BJ (cell line): ENCODE measurements at regions not wholly inside any gene's neighbourhood (a gene's known extent, or its start where the extent isn't known, plus 50 kb on each side); places are given as distances from the start of the nearest gene placed in this dataset.

Experiments
- CTCF ChIA-PET: fragments of 350-600 bp; formaldehyde crosslinking; extraction: SDS; loops from one replicate; lab custom pipeline; 2021; ENCODE audit warnings: antibody characterized with exemption, inconsistent platforms; lab: Yijun Ruan, JAX
- POLR2A ChIA-PET: fragments of 300-600 bp; sonication (Branson Sonifier 250); formaldehyde crosslinking; extraction: SDS; loops from one replicate; lab custom pipeline; 2021; ENCODE audit warnings: antibody characterized with exemption; lab: Charles Lee
- DNase-seq: peaks from one replicate; pipeline ENCODE4 v3.0.0-alpha.2; 2011; ENCODE audit warnings: low read depth
- H3K27me3 ChIP-seq: 2 replicates; pipeline ENCODE4 v1.6.0; 2011; ENCODE audit warnings: low read length; ENCODE audit not compliant: control insufficient read depth, insufficient read depth
- H3K36me3 ChIP-seq: 2 replicates; pipeline ENCODE4 v1.5.1; 2011; ENCODE audit warnings: low read length; ENCODE audit not compliant: control insufficient read depth, insufficient read depth
- H3K4me3 ChIP-seq: 2 replicates; pipeline ENCODE4 v1.5.1; 2011; ENCODE audit warnings: low read depth, mild to moderate bottlenecking, control low read depth, low read length
- TF ChIP-seq, protein P1 (sequence below): IDR thresholded peaks from 2 replicates; pipeline ENCODE4 v1.5.1; 2011; ENCODE audit warnings: low read depth, mild to moderate bottlenecking, control low read depth, inconsistent platforms, low read length, moderate library complexity; ENCODE audit not compliant: insufficient read depth

DNA sequence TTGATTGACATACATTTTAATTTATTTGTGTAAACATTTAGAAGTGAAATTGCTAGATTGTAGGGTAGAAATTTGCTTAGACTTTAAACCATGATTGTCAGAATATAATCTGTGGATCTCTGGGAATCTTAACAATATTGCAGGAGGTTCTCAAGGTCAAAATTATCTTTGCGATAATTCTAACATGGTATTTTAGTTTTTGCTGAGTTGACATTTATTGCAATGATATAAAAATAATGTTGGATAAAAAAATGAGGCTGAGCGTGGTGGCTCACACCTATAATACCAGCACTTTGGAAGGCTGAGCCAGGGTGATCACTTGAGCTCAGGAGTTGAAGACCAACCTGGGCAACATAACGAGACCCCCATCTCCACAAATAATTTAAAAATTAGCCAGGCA is 70.3 kb upstream of the SGCD start:
- CTCF ChIA-PET = interaction anchor here (0.6 kb wide), 1 partner anchor 78 kb away, joined by 6 read pairs; no protein-coding TSS in a partner anchor
- POLR2A ChIA-PET = no interaction called here
- H3K4me3 ChIP-seq = no peak overlapping the region
- DNase-seq = no peak
- H3K36me3 ChIP-seq = no peaks in the 10 kb centered on the region
- H3K27me3 ChIP-seq = no peaks in the 10 kb centered on the region
- TF ChIP-seq, protein P1, sequence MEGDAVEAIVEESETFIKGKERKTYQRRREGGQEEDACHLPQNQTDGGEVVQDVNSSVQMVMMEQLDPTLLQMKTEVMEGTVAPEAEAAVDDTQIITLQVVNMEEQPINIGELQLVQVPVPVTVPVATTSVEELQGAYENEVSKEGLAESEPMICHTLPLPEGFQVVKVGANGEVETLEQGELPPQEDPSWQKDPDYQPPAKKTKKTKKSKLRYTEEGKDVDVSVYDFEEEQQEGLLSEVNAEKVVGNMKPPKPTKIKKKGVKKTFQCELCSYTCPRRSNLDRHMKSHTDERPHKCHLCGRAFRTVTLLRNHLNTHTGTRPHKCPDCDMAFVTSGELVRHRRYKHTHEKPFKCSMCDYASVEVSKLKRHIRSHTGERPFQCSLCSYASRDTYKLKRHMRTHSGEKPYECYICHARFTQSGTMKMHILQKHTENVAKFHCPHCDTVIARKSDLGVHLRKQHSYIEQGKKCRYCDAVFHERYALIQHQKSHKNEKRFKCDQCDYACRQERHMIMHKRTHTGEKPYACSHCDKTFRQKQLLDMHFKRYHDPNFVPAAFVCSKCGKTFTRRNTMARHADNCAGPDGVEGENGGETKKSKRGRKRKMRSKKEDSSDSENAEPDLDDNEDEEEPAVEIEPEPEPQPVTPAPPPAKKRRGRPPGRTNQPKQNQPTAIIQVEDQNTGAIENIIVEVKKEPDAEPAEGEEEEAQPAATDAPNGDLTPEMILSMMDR = no peak

DNA sequence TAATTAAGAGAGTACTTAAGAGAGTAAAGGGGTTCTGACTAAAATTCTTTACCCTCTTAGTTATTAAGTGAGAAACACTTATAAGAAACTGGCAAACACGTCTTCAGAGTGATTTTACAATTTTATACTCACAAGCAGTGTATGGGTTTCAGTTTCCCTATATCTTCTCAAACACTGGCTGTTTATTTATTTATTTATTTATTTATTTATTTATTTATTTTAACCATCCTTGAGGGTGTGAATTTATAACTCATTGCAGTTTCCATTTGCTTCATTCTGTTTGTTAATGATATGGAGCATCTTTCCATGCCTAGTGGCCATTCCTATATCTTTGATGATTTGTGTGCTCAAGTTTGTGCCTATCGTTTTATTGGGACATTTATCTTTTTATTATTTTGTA is 68.0 kb upstream of the SGCD start:
- CTCF ChIA-PET = no interaction called here
- no peaks in the 10 kb centered on the region for H3K36me3 ChIP-seq
- no peak for DNase-seq
- no peak overlapping the region for H3K4me3 ChIP-seq
- H3K27me3 ChIP-seq = no peaks in the 10 kb centered on the region
- TF ChIP-seq, protein P1 = no peak
- POLR2A ChIA-PET = no interaction called here

DNA sequence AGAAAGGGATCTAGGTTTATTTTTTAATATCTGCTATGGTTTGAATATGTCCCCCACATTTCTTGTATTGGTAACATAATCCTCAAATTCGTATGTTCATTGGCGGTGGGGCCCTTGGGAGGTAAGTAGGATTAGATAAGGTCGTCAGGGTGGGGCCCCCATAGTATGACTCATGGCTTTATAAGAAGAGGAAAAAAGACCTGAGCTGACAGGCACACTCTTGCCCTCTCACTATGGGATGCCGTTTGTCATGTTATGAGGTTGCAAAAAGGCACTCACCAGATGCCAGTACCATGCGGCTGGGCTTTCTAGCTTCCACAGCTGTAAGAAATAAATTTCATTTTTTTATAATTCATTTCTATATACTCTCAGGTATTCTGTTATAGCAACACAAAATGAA is 67.3 kb upstream of the SGCD start:
- no peaks in the 10 kb centered on the region for H3K36me3 ChIP-seq
- ChIA-PET CTCF (no interaction called here), POLR2A (no interaction called here)
- TF ChIP-seq, protein P1 = no peak
- no peaks in the 10 kb centered on the region for H3K27me3 ChIP-seq
- no peak for DNase-seq
- no peak overlapping the region for H3K4me3 ChIP-seq

DNA sequence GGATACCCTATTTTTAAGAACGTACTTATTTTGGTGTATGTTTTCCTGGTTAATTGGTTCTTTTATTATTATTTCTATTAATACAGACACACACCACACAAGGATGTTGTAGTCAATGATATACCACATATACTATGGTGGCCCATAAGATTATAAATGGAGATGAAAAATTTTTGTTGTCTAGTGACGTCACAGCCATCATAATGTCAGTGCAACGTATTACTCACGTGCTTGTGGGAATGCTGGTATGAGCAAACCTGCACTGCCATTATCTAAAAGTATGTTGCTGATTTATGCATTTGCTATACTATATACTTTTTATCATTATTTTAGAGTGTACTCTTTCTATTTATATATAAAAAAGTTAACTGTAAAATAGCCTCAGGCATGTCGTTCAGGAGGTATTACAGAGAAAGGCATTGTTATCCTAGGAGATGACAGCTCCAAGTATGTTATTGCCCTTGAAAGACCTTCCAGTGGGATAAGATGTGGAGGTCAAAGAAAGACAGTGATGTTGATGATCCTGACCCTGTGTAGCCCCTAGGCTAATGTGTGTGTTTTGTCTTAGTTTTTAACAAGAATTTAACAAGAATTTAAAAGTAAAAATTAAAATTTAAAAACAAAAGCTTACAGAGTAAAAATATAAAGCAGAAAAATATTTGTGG is 65.6 kb upstream of the SGCD start:
- CTCF ChIA-PET = interaction anchor here (0.6 kb wide), 1 partner anchor 25 kb away, joined by 5 read pairs; no protein-coding TSS in a partner anchor
- TF ChIP-seq, protein P1 = no peak
- Histone ChIP-seq H3K27me3 (no peaks in the 10 kb centered on the region), H3K4me3 (no peak overlapping the region), H3K36me3 (no peaks in the 10 kb centered on the region)
- DNase-seq = no peak
- POLR2A ChIA-PET = no interaction called here

DNA sequence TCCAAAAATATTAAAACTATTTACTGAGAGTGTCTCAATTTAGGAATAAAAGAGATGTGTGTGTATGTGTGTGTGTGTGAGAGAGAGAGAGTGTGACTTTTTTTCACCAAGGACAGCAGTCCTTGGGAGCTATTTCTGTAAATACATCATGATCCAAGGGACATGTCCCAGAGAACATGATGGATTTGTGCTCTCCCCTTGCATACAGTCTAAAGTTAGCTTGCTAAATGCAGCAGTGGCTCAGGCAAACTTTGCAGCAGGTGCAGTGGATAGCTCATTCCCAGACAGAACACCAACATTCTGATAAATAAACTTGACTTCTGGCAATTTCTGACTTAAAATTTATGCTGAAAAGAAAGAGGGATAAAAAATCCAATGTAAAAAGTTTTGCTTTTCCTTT is 55.4 kb upstream of the SGCD start:
- TF ChIP-seq, protein P1 = no peak
- POLR2A ChIA-PET = no interaction called here
- Histone ChIP-seq H3K36me3 (no peaks in the 10 kb centered on the region), H3K4me3 (no peak overlapping the region), H3K27me3 (no peaks in the 10 kb centered on the region)
- CTCF ChIA-PET = interaction anchor here (1.0 to 1.2 kb wide), 2 partner anchors 16 to 545 kb away, joined by 3 read pairs; no protein-coding TSS in a partner anchor
- DNase-seq = no peak
